Superior temporal gyrus (tissue), 1 donor: ENCODE measurements at regions not wholly inside any gene's neighbourhood (a gene's known extent, or its start where the extent isn't known, plus 50 kb on each side); places are given as distances from the start of the nearest gene placed in this dataset.

Source experiments
- DNase-seq: peaks from one replicate; pipeline ENCODE4 v3.0.0-alpha.2; 2016; ENCODE audit errors: extremely low spot score

GRCh38 chr12:111197376-111197944 is 171.4 kb downstream of the PHETA1 start:
- DNase-seq = no peak

- DNase-seq = no peak
These were observed 172.4 kb downstream of the PHETA1 start for GRCh38 chr12:111196532-111196931.

- DNase-seq = no peak
These were observed 173.6 kb downstream of the PHETA1 start for GRCh38 chr12:111195316-111195715.

- no peak for DNase-seq
These were observed 174.2 kb downstream of the PHETA1 start for GRCh38 chr12:111194703-111195051.

GRCh38 chr12:111193977-111194702 is 174.8 kb downstream of the PHETA1 start:
- DNase-seq = no peak

GRCh38 chr12:111193496-111193895 is 175.4 kb downstream of the PHETA1 start:
- no peak for DNase-seq

- no peak for DNase-seq
These were observed 175.8 kb downstream of the PHETA1 start for GRCh38 chr12:111193067-111193466.

GRCh38 chr12:111192647-111193046 is 176.2 kb downstream of the PHETA1 start:
- DNase-seq = no peak

GRCh38 chr12:111190741-111191526 is 178.0 kb downstream of the PHETA1 start:
- DNase-seq = no peak

GRCh38 chr12:111189792-111190191 is 179.1 kb downstream of the PHETA1 start:
- no peak for DNase-seq

- DNase-seq = no peak
These were observed 180.5 kb downstream of the PHETA1 start for GRCh38 chr12:111188436-111188835.

- no peak for DNase-seq
These were observed 182.5 kb downstream of the PHETA1 start for GRCh38 chr12:111186347-111186746.

GRCh38 chr12:111185889-111186227 is 183.0 kb downstream of the PHETA1 start:
- DNase-seq = no peak

GRCh38 chr12:111185206-111185888 is 183.5 kb downstream of the PHETA1 start:
- DNase-seq = no peak

- no peak for DNase-seq
These were observed 184.7 kb downstream of the PHETA1 start for GRCh38 chr12:111184161-111184560.

GRCh38 chr12:111183094-111183493 is 185.8 kb downstream of the PHETA1 start:
- DNase-seq = no peak

- no peak for DNase-seq
These were observed 186.5 kb downstream of the PHETA1 start for GRCh38 chr12:111182382-111182781.

- DNase-seq = peak; percentile 37
These were observed 187.7 kb downstream of the PHETA1 start for GRCh38 chr12:111181143-111181726.

GRCh38 chr12:111180426-111181142 is 188.3 kb downstream of the PHETA1 start:
- DNase-seq = no peak

GRCh38 chr12:111178181-111179081 is 190.5 kb downstream of the PHETA1 start:
- no peak for DNase-seq
